NCI-H2171 (cell line): ENCODE measurements at regions not wholly inside any gene's neighbourhood (a gene's known extent, or its start where the extent isn't known, plus 50 kb on each side); places are given as distances from the start of the nearest gene placed in this dataset.
A peak's percentile ranks its signal among the peaks of the same experiment; 100 is the strongest.

ENCODE experiments used
- DNase-seq: peaks from one replicate; lab custom pipeline; 2025; lab: John Stamatoyannopoulos, UW

GRCh38 chr2:136215908-136216472 is 98.0 kb upstream of the CXCR4 start:
- no peak for DNase-seq

DNA sequence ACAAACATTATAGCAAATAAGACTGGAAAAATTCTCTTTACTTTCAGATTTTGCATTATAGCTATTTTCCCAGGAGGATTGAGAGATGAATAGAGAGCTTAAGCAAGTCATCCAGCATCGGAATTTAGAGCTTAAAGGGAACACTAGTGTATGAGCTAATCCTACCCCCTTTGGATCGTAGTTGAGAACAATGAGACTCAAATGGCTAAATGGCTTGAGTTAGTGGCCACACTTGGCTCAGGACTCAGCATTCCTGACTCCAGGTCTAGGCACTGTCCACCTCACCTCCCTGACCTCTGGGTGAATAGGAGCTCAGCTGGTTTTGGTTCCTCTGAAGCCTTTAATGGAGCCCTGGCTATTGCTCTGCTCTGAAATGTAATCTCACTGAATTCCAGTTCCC is 97.5 kb upstream of the CXCR4 start:
- no peak for DNase-seq

DNA sequence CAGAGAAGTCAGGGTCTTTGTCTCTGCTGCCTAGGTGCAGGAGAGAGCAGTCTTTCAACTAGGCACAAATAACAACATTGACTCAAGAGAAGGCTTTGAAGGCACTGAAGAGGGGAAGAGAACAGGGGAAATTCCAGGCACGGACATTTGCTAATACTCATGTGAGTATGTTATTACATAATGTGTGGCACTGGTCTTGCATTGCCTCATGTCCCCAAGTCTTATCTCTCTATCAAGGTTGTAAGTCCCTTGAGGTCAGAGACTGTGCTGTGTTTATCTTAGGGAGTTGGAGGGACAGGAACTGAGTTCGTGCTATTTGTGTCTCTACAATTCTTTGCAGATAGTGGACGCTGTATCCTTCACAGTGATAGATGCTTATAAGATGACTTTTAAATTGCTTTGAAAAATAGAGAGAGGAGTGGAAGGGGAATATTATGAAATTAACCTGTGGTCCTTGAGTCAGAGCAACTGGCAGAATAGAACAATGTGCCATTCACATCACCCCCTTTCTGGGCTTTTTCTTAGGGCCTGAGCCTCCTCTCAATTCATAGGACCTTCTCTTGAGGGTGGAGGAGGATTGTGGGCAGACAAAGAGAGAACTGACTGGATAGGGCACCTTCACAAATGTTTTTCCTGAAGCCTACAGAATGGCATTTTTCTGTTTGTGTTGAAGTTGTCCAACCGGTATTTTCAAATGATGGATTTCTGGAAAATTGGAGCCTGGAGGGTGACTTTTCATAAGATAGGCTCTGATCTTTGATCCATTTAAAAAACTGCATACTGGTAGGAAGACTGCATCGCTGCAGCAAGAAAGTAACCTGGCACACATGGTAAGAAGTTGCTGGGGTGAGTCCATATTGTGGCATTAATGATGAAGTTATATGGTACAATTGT is 96.6 kb upstream of the CXCR4 start:
- DNase-seq: no peak

DNA sequence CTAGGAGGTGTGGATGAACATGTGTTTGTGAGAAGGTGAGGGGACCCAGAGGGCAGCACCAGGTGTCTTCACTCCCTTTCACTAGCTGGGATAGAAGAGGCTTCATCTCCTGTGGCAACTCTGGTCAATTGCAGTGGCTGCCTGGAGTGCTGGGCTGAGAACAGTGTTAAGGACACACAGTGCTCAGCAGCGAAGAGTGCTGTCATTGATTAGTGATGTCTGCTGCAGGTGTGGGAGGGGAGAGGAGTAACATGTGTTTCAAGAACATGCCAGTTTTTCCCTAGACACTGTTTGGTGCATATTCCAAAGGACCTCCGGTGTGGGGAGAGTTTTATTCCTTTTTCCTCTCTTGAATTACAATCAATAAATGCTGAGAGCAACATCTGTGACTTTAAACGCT is 95.9 kb upstream of the CXCR4 start:
- DNase-seq: no peak

DNA sequence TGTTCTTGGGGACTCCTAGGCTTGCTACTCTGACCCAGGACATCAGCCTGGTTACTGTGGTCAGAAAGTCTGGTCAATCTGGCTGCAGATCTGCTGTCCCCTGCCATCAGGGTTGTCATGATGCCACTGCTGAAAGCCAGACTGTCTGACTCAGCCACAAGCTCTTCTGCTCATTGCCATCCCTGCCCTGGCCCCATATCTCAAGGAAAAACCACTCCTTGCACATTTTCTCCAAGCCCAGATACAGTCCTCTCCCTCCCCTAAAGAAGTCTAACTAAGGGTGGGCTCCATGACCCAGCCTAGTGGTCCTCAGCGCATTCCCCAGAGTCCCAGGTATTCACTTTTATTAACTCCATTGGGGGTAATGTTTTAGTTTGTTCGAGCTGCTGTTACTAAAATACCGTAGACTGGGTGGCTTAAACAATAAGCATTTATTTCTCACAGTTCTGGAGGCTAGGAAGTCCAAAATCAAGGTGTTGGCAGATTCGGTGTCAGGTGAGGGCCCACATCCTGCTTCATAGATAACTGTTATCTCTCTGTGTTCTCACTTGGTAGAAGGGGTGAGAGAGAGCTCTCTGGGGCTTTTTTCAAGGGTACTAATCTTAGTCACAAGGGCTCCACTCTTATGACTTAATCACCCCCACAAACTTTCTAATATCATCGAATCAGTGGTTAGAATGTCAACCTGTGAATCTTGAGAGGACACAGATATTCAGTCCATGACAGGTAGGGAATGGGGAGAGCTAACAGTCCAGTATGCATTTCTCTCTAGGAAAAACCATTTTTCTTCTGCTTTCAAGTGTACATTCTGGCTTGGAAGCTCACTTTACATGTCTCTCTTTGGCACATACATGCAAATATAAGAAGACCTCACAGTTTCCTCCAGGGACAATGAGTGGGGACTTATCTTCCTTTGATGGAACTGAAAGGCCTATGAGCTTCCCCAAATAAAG is 94.8 kb upstream of the CXCR4 start:
- no peak for DNase-seq

DNA sequence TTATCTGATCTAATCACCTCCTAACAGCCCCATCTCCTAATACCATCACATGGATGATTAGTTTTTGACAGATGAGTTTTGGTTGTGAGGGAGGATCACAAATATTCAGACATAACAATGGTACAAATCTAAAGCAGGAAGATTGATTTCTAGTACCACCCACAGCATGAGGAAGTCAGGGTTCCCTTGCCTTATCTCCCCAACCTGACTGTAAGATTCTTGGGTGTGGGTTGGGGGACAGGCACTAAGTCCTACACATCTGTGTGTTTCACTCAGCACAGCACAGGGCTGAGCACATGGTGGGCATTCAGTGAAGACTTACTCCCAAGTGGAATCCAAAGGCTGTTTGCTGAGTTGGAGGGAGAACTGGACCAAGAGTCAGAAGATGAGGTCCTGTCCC is 93.8 kb upstream of the CXCR4 start:
- DNase-seq: no peak

- no peak for DNase-seq
These were observed 92.9 kb upstream of the CXCR4 start for GRCh38 chr2:136210822-136211221.

GRCh38 chr2:136210455-136210805 is 92.5 kb upstream of the CXCR4 start:
- no peak for DNase-seq

DNA sequence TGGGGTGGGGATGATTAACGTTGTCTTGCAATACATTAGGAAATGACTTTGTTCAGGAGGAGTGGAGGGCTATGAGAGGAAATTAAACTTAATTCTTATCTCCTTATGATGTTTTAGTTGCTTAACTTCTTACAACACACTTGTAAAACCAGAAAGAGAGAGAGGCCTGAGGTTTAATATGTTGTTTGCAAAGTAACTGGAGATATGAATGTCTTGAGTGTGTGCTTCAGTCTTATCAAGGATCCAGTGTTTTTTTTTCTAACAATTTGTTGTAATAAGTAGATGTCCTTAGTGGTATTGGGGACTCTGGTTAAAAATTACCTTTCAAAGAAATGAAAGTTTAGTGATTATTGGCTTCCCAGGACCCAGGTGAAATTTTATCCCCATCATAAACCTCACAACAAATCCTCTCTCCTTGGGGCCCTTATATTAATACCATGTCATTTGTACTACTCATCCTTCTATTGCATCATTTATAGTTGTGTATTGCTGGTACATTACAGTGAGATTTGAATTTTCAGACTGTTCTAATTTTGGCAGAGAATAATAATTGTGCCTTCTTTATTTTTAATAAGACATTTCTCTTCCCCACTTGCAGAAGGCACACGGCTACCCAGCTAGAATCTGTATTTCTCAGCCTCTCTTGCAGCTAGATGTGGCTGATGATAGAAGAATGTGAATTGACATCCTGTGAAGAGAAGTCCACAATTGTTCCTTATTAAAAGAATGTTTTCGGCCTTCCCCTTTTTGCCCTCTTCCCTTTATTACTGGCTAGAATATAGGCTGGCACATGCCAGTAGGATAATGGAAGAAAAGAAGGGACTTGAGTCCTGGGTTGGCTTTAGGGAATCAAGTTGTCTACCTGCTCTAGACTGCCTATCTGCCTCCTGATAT is 91.9 kb upstream of the CXCR4 start:
- no peak for DNase-seq

- no peak for DNase-seq
These were observed 90.9 kb upstream of the CXCR4 start for GRCh38 chr2:136208682-136209420.

- no peak for DNase-seq
These were observed 89.7 kb upstream of the CXCR4 start for GRCh38 chr2:136207665-136208064.

DNA sequence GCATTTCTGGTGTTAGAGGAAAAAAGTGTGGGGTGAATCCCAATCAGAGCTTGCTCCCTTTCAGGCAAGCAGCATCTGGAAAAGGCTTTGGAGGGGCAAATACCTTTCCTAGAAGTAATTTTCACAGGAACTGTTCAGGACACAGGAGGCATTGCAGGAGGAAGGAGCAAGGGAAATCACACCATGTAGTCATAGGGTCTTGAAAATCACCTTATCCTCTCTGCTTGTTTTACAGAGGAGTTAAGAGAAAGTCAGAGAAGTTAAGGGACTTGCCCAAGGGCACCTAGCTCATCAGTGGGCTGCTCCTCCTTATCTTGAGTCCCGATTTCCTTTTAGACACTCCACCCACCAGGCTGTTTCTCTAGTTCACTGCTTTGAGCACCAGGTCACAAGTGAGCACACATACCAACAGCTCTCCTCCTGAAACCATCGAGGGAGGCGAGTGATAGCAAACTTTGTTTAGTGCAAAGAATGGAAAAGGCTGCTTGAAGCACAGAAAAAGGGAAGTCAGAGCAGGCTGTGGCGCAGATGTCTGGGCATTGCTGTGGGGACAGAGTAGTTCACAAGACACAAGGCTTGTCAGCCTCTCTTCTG is 89.2 kb upstream of the CXCR4 start:
- no peak for DNase-seq

GRCh38 chr2:136206613-136207012 is 88.7 kb upstream of the CXCR4 start:
- DNase-seq: peak; percentile 33

DNA sequence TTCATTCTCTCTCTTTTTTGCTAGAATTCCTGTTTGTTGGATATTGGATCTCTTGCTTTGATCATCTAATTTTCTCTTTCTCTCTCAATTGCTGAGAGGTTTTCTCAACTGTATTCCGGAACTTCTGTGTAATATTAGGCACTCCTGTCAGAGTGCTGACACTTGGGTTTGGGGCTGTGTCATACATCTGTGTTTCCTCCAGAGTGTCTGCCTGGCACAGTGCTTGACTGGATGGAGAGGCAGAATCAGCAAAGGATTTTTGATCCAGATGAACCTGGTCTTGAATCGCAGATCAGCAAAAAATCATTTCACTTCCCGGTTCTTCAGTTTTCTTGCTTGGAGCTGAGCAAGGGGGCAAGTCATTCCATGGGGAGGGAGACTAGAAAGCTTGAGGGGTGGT is 87.7 kb upstream of the CXCR4 start:
- DNase-seq: no peak

- no peak for DNase-seq
These were observed 87.0 kb upstream of the CXCR4 start for GRCh38 chr2:136204971-136205370.

- no peak for DNase-seq
These were observed 77.3 kb upstream of the CXCR4 start for GRCh38 chr2:136195226-136195625.

DNA sequence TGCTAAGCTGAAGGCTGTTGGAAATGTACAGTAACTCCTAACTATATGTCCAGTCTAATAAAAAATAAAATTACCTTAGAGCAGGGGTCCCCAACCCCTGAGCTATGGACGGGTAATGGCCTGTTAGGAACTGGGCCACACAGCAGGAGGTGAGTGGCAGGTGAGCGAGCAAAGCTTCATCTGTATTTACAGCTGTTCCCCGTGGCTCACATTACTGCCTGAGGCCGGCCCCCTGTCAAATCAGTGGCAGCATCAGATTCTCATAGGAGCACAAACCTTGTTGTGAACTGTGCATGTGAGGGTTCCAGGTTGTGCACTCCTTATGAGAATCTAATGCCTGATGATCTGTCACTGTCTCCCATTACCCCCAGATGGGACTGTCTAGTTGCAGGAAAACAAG is 73.1 kb upstream of the CXCR4 start:
- DNase-seq: peak; percentile 6

DNA sequence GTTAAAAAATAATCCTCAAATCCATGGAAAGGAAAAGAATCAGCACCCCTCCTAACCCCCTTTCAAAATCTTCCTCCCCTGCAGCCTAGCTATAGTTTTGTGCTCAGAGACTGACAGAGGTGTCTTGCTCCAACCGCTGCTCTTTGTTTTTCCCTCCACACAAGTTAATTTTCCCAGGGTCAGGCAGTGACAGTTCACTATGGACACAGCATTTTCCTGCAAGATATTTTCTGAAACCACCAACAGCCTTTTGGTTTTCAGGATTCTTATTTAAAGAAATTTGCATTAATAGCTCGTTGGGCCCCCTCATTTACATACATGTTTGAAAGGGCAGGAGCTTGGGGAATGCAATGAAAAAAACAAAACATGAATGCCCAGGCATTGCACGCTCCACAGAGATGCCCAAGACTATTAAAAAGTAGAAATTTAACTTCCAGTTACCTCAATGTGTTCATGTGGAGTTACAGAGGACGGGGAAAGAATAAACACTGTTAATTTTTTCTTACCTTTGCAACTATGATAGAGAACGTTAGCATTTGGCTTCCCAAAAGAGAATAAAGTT is 71.4 kb upstream of the CXCR4 start:
- DNase-seq: no peak

DNA sequence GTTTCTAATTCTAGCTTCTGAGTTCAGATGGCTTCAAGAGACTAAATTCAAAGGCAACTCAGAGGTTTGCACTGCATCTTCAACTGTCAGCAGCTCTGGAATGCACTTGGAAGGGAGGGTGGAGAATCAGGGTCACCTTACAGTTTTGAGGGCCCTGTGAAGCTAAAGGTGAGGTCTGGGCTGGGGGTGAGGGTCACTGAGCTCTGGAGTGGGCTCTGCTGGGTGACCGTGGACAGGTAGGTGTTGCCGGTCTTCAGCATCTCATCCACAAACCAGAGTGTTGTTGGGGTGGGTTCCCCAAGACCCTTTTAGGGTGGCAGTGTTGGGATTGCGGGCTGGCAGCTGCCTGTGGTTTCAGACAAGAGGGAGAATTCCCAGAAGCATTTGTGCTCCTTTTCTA is 70.1 kb upstream of the CXCR4 start:
- no peak for DNase-seq
